Rectal smooth muscle tissue (tissue), 1 donor: ENCODE measurements at regions not wholly inside any gene's neighbourhood (a gene's known extent, or its start where the extent isn't known, plus 50 kb on each side); places are given as distances from the start of the nearest gene placed in this dataset.
A peak's percentile ranks its signal among the peaks of the same experiment; 100 is the strongest.

Experiments
- H3K27ac ChIP-seq: one replicate; pipeline ENCODE4 v1.7.0; 2013; ENCODE audit warnings: low read depth, low read length, inconsistent platforms
- H3K27me3 ChIP-seq: one replicate; pipeline ENCODE4 v1.7.0; 2013; ENCODE audit warnings: low read length; ENCODE audit not compliant: control insufficient read depth, insufficient read depth
- H3K36me3 ChIP-seq: one replicate; pipeline ENCODE4 v1.7.0; 2013; ENCODE audit warnings: low read length; ENCODE audit not compliant: control insufficient read depth, insufficient read depth
- H3K4me1 ChIP-seq: one replicate; pipeline ENCODE4 v1.7.0; 2013; ENCODE audit warnings: low read length; ENCODE audit not compliant: control insufficient read depth, insufficient read depth
- H3K4me3 ChIP-seq: one replicate; pipeline ENCODE4 v1.7.0; 2013; ENCODE audit warnings: low read length
- H3K9ac ChIP-seq: one replicate; pipeline ENCODE4 v1.7.0; 2013; ENCODE audit warnings: low read length

DNA sequence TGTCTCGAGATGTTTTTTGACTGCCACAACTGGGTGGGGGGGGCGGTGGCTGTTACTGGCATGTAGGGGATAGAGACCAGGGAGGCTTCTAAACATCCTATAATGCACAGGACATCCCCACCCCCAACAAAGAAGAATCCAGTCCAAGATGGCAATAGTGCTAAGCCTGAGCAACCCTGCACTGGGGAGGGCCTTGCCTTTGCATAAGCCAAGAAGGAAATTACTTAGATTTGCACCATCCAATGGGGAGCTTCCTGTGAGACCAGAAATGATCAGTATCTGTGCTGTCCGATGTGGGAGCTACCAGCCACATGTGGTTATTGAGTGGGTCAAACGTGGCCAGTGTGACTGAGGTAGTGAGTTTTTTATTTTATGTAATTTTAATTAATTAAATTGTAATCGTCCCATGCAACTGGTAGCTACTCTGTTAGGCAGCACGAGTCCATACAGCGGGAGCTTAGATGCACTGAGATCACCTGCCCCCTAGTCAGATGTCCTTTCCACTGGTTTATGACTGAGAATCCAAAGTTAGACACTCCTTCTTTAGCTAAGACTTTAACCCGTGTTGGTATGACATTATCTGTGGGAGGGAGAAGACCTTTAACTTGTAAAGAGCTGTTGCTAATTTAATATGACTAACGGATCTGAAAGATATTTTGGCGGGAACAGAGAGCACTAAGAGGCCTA lies 97.4 kb upstream of the NEDD9 start:
- Histone ChIP-seq H3K27ac (no peak overlapping the region), H3K4me3 (no peak overlapping the region), H3K9ac (no peak overlapping the region), H3K27me3 (no peaks in the 10 kb centered on the region), H3K36me3 (no peaks in the 10 kb centered on the region), H3K4me1 (no peaks in the 10 kb centered on the region)

DNA sequence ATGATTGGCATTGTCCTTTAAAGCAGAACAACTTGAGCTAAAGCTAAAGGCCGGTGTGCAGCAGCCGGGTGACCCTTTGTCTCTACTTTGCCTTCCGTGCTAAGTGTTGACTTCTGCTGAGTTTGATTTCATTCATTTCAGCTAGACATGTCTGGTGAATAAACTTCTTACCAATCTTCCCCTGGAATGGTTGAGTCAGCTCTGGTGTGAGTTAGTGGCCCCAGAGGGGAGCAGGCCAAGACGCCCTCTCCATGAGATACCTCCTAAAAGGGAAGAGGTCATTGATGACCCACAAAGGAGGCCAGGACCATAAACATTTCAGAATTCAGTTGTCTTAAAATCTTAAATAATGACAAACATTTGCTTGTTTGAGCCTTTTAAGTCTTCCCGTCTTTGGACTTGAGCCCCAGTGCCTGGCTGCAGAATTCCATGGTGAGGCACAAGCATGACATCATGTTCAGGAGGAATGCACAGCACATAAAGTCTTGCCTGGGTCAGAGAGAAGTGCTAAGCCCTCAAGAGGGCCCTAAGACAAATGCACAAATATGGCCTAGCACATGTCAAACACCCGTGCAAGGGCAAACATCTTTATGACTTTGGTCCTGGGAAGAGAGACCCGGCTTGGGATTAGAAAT lies 96.3 kb upstream of the NEDD9 start:
- no peak overlapping the region for H3K9ac ChIP-seq
- no peaks in the 10 kb centered on the region for H3K4me1 ChIP-seq
- no peak overlapping the region for H3K4me3 ChIP-seq
- H3K27ac ChIP-seq: no peak overlapping the region
- H3K27me3 ChIP-seq: no peaks in the 10 kb centered on the region
- no peaks in the 10 kb centered on the region for H3K36me3 ChIP-seq

DNA sequence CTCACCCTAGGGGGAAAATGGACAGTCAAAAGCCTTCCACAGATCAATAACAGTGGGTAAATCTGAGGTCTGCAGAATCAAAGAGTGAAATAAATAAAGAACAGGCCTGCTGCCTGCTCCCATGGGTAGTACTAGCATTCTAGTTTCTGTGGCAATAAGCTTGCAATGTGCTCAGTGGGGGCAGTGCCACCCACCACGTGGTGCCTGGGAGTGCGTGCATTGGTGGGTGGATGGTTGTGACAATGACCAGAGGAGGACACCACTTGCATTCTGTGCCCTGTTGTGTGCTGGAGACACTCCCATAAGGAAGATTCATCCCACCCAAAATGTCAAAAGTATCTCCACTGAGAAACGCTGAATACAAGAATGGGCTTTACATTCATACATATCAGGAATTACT lies 95.5 kb upstream of the NEDD9 start:
- no peaks in the 10 kb centered on the region for H3K27me3 ChIP-seq
- H3K27ac ChIP-seq: no peak overlapping the region
- H3K36me3 ChIP-seq: no peaks in the 10 kb centered on the region
- no peak overlapping the region for H3K9ac ChIP-seq
- H3K4me1 ChIP-seq: no peaks in the 10 kb centered on the region
- no peak overlapping the region for H3K4me3 ChIP-seq

- no peak overlapping the region for H3K9ac ChIP-seq
- no peak overlapping the region for H3K4me3 ChIP-seq
- H3K36me3 ChIP-seq: no peaks in the 10 kb centered on the region
- H3K27ac ChIP-seq: no peak overlapping the region
- H3K27me3 ChIP-seq: no peaks in the 10 kb centered on the region
- H3K4me1 ChIP-seq: no peaks in the 10 kb centered on the region
Observed at GRCh38 chr6:11326116-11326515, 93.6 kb upstream of the NEDD9 start.

DNA sequence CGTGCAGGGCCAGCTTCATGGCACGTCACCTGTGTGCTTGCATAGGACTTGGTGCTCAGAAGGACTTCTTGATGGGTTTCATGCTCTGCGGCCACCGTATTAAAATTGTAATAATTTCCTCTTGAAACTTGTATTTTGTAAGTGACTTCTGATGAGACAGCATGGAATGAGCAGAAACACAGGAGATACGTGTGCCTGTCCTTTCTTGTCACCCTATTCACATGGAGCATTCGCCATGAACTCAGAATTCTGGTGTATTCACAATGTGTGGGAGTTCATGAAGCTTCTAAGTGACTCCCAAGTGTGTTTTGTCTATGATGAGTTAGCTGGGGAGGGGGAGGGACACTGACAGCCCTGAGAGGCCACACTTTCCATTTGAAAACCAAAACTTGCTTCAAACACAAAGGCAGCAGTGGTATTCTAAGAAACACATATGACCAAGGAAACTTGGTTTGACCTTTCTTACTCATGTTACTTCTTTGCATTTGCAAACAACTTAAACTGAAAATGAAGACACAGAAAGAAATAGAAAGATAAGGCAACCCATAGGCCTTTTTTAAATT lies 92.1 kb upstream of the NEDD9 start:
- no peaks in the 10 kb centered on the region for H3K27me3 ChIP-seq
- no peak overlapping the region for H3K27ac ChIP-seq
- H3K9ac ChIP-seq: no peak overlapping the region
- no peaks in the 10 kb centered on the region for H3K36me3 ChIP-seq
- H3K4me1 ChIP-seq: no peaks in the 10 kb centered on the region
- no peak overlapping the region for H3K4me3 ChIP-seq

- H3K27me3 ChIP-seq: no peaks in the 10 kb centered on the region
- H3K9ac ChIP-seq: no peak overlapping the region
- H3K27ac ChIP-seq: no peak overlapping the region
- H3K4me3 ChIP-seq: no peak overlapping the region
- no peaks in the 10 kb centered on the region for H3K4me1 ChIP-seq
- no peaks in the 10 kb centered on the region for H3K36me3 ChIP-seq
Observed at GRCh38 chr6:11323666-11324452, 91.4 kb upstream of the NEDD9 start.

GRCh38 chr6:11322252-11322885 lies 89.9 kb upstream of the NEDD9 start:
- Histone ChIP-seq H3K9ac (no peak overlapping the region), H3K27ac (no peak overlapping the region), H3K4me3 (no peak overlapping the region), H3K27me3 (no peaks in the 10 kb centered on the region), H3K36me3 (no peaks in the 10 kb centered on the region), H3K4me1 (no peaks in the 10 kb centered on the region)

DNA sequence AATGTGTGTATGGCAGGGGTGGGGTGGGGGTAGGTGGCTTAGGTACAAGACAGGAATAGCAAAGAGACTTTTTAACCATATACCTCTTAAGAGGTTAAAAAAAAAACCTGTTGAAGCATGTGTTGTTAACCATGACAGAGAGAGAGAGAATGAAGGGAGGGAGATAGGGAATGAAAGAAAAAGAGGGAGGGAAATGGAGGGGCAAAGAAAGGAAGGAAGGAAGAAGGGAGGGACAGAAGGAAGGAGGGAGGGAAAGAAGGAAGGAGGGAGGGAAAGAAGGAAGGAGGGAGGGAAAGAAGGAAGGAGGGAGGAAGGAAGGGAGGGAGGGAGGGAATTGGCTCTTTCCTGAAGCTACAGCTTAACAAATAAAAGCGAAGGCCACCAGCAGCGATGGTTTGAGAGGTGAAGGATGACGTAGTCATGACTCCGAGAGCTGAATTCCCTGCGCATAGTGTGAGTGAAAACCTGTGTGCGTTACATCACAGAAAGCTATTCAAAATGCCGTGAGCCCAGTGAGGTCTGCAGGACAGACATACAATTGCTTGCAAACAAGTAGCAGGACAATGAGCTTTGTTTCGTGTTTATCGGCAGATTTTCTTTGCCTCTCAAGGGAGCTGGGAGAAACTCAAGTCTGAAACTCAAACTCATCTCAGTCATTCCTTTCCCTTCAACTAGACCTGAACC lies 88.6 kb upstream of the NEDD9 start:
- Histone ChIP-seq H3K4me1 (no peaks in the 10 kb centered on the region), H3K27me3 (no peaks in the 10 kb centered on the region), H3K9ac (no peak overlapping the region), H3K4me3 (no peak overlapping the region), H3K27ac (no peak overlapping the region), H3K36me3 (no peaks in the 10 kb centered on the region)

- no peaks in the 10 kb centered on the region for H3K36me3 ChIP-seq
- H3K4me1 ChIP-seq: no peaks in the 10 kb centered on the region
- peak overlapping the region; percentile 38 for H3K27ac ChIP-seq
- no peak overlapping the region for H3K4me3 ChIP-seq
- no peaks in the 10 kb centered on the region for H3K27me3 ChIP-seq
- H3K9ac ChIP-seq: no peak overlapping the region
Observed at GRCh38 chr6:11318835-11319813, 86.7 kb upstream of the NEDD9 start.

GRCh38 chr6:11317885-11318771 lies 85.7 kb upstream of the NEDD9 start:
- Histone ChIP-seq H3K4me1 (no peaks in the 10 kb centered on the region), H3K36me3 (no peaks in the 10 kb centered on the region), H3K4me3 (no peak overlapping the region), H3K27ac (peak overlapping the region; percentile 52), H3K27me3 (no peaks in the 10 kb centered on the region), H3K9ac (no peak overlapping the region)
